ENCODE measurements at regions not wholly inside any gene's neighbourhood (a gene's known extent, or its start where the extent isn't known, plus 50 kb on each side); places are given as distances from the start of the nearest gene placed in this dataset.

GRCh38 chr6:98156580-98156979 lies 677.8 kb upstream of the POU3F2 start:
- DNase-seq: no peak

GRCh38 chr6:98179606-98180005 lies 654.8 kb upstream of the POU3F2 start:
- no peak for DNase-seq

GRCh38 chr6:98200084-98200483 lies 634.3 kb upstream of the POU3F2 start:
- no peak for DNase-seq

- peak; percentile 2 for DNase-seq
Measured at GRCh38 chr6:98203170-98203806, 631.1 kb upstream of the POU3F2 start.

GRCh38 chr6:98212468-98212867 lies 621.9 kb upstream of the POU3F2 start:
- no peak for DNase-seq

GRCh38 chr6:98215531-98215930 lies 618.8 kb upstream of the POU3F2 start:
- no peak for DNase-seq

- no peak for DNase-seq
Measured at GRCh38 chr6:98230250-98230649, 604.1 kb upstream of the POU3F2 start.

- DNase-seq: no peak
Measured at GRCh38 chr6:98239057-98239456, 595.3 kb upstream of the POU3F2 start.

GRCh38 chr6:98241630-98242029 lies 592.7 kb upstream of the POU3F2 start:
- DNase-seq: no peak

- DNase-seq: no peak
Measured at GRCh38 chr6:98254624-98255023, 579.8 kb upstream of the POU3F2 start.

- DNase-seq: no peak
Measured at GRCh38 chr6:98260382-98260781, 574.0 kb upstream of the POU3F2 start.

- no peak for DNase-seq
Measured at GRCh38 chr6:98272060-98272459, 562.3 kb upstream of the POU3F2 start.

GRCh38 chr6:98274691-98275090 lies 559.7 kb upstream of the POU3F2 start:
- no peak for DNase-seq

- DNase-seq: no peak
Measured at GRCh38 chr6:98280492-98280891, 553.9 kb upstream of the POU3F2 start.

- DNase-seq: no peak
Measured at GRCh38 chr6:98286620-98287019, 547.8 kb upstream of the POU3F2 start.

GRCh38 chr6:98287876-98288275 lies 546.5 kb upstream of the POU3F2 start:
- DNase-seq: no peak

GRCh38 chr6:98292810-98293209 lies 541.6 kb upstream of the POU3F2 start:
- DNase-seq: no peak

- no peak for DNase-seq
Measured at GRCh38 chr6:98295515-98296175, 538.7 kb upstream of the POU3F2 start.

- no peak for DNase-seq
Measured at GRCh38 chr6:98308564-98308963, 525.8 kb upstream of the POU3F2 start.

- DNase-seq: no peak
Measured at GRCh38 chr6:98310443-98310842, 523.9 kb upstream of the POU3F2 start.

- no peak for DNase-seq
Measured at GRCh38 chr6:98323605-98324004, 510.8 kb upstream of the POU3F2 start.

- no peak for DNase-seq
Measured at GRCh38 chr6:98324446-98324845, 509.9 kb upstream of the POU3F2 start.

- DNase-seq: no peak
Measured at GRCh38 chr6:98325366-98325765, 509.0 kb upstream of the POU3F2 start.

- DNase-seq: no peak
Measured at GRCh38 chr6:98333273-98333672, 501.1 kb upstream of the POU3F2 start.
